Activated naive CD8-positive, alpha-beta T cell treated with anti-CD3 and anti-CD28 coated beads for 36 hours (primary cell): ENCODE measurements at regions not wholly inside any gene's neighbourhood (a gene's known extent, or its start where the extent isn't known, plus 50 kb on each side); places are given as distances from the start of the nearest gene placed in this dataset.
"Not testable (repeated sequence)": the region's sequence is repeated elsewhere in the genome, so short reads cannot be mapped to it uniquely, and the experiment has no call there.

Experiments used
- DNase-seq: peaks from one replicate; pipeline ENCODE4 v3.0.0; 2021
- H3K27ac Mint-ChIP-seq: one replicate; pipeline ENCODE4 v1.8.0; 2022; ENCODE audit warnings: mild to moderate bottlenecking, moderate library complexity, mixed read lengths
- H3K27me3 Mint-ChIP-seq: one replicate; pipeline ENCODE4 v1.8.0; 2022; ENCODE audit warnings: mild to moderate bottlenecking, mixed read lengths
- H3K36me3 Mint-ChIP-seq: one replicate; pipeline ENCODE4 v1.8.0; 2021; ENCODE audit warnings: mild to moderate bottlenecking, mixed read lengths
- H3K4me1 Mint-ChIP-seq: one replicate; pipeline ENCODE4 v1.8.0; 2021; ENCODE audit warnings: mixed read lengths
- H3K4me3 Mint-ChIP-seq: one replicate; pipeline ENCODE4 v1.8.0; 2022; ENCODE audit warnings: mild to moderate bottlenecking, moderate library complexity, mixed read lengths
- H3K9me3 Mint-ChIP-seq: one replicate; pipeline ENCODE4 v1.8.0; 2022; ENCODE audit warnings: mixed read lengths

DNA sequence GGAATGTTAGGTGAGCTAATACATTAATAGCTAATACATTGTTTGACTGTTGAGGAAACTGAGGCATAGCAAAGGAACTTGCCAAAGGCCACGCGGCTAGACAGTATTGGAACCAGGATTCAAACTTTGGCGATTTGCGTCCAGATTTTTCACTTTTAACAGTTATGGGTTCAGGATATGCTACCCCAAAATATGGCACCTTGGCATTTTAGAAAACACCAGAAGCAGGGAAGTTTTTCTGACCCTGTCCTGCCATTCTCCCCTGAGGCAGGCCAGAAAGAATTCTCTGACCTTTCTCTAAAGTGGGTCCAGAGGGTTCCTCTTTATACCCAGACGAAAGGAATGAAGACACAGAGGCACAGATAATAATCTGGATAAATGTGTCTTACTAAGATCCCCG is 166.9 kb downstream of the MYCN start:
- H3K4me3 Mint-ChIP-seq = no peak overlapping the region
- no peaks in the 10 kb centered on the region for H3K36me3 Mint-ChIP-seq
- no peak overlapping the region for H3K27ac Mint-ChIP-seq
- H3K4me1 Mint-ChIP-seq = no peaks in the 10 kb centered on the region
- no peaks in the 10 kb centered on the region for H3K27me3 Mint-ChIP-seq
- DNase-seq = no peak
- no peaks in the 10 kb centered on the region for H3K9me3 Mint-ChIP-seq

DNA sequence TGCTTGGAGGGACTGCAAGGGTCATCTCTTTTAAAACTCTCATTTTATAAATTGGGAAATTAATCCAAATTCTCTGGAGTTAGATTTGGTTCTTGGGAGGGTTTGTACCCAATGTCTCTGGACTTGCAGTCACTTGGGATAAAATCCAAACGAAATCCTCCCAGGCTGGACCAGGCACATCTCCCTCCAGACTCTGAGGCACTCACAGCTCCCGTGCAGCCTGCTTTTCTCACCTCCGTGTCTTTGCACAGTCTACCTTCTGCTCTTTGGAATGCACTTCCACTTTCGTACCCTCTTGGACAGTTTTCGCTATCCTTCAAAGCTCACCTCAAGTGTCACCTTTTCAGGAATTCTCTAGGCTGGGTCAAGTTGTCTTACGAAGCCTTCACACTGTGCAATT is 166.3 kb downstream of the MYCN start:
- no peaks in the 10 kb centered on the region for H3K36me3 Mint-ChIP-seq
- H3K4me3 Mint-ChIP-seq = no peak overlapping the region
- no peaks in the 10 kb centered on the region for H3K9me3 Mint-ChIP-seq
- H3K27ac Mint-ChIP-seq = no peak overlapping the region
- no peak for DNase-seq
- H3K27me3 Mint-ChIP-seq = no peaks in the 10 kb centered on the region
- H3K4me1 Mint-ChIP-seq = no peaks in the 10 kb centered on the region

GRCh38 chr2:16105669-16106281 is 165.4 kb downstream of the MYCN start:
- DNase-seq = no peak
- no peaks in the 10 kb centered on the region for H3K27me3 Mint-ChIP-seq
- H3K9me3 Mint-ChIP-seq = no peaks in the 10 kb centered on the region
- no peaks in the 10 kb centered on the region for H3K4me1 Mint-ChIP-seq
- H3K27ac Mint-ChIP-seq = no peak overlapping the region
- H3K4me3 Mint-ChIP-seq = no peak overlapping the region
- no peaks in the 10 kb centered on the region for H3K36me3 Mint-ChIP-seq

DNA sequence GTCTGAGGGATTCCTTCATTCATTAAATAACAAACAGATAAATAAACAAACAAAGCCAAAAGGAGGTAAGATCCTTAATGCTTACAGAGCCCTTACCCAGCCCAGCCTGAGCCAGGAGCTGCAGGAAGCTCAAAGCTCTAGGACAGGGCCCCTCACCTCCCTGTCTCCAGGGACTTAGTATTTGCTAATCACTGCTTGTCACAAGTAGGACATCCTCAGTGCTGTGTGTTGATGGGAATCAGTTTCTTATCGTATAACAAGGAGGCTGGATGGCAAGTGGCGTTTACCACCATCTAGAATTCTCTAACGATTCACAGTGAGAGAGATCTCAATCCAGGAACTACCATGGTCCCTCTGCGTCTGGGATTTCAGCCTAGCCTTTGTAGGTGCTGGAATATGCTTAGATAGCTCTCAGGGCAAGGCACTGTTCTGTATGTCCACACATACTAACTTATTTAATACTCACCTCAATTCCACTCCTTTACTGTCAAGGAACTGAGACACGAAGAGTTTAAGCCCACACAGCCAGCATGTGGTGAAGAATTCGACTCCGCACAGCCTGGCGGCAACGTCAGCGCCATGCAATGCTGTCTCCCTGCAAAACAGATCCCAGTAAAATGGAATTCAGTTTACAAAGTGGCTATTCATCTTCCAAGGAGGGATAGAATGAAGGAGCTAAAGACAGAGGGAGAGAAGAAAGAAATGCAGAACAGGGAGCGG is 164.8 kb downstream of the MYCN start:
- Mint-ChIP-seq H3K27me3 (no peaks in the 10 kb centered on the region), H3K36me3 (no peaks in the 10 kb centered on the region), H3K4me3 (no peak overlapping the region), H3K27ac (no peak overlapping the region), H3K9me3 (no peaks in the 10 kb centered on the region), H3K4me1 (no peaks in the 10 kb centered on the region)
- no peak for DNase-seq

GRCh38 chr2:16104315-16104948 is 164.1 kb downstream of the MYCN start:
- no peak overlapping the region for H3K4me3 Mint-ChIP-seq
- H3K4me1 Mint-ChIP-seq = no peaks in the 10 kb centered on the region
- no peaks in the 10 kb centered on the region for H3K9me3 Mint-ChIP-seq
- H3K27ac Mint-ChIP-seq = no peak overlapping the region
- no peaks in the 10 kb centered on the region for H3K36me3 Mint-ChIP-seq
- H3K27me3 Mint-ChIP-seq = no peaks in the 10 kb centered on the region
- no peak for DNase-seq

DNA sequence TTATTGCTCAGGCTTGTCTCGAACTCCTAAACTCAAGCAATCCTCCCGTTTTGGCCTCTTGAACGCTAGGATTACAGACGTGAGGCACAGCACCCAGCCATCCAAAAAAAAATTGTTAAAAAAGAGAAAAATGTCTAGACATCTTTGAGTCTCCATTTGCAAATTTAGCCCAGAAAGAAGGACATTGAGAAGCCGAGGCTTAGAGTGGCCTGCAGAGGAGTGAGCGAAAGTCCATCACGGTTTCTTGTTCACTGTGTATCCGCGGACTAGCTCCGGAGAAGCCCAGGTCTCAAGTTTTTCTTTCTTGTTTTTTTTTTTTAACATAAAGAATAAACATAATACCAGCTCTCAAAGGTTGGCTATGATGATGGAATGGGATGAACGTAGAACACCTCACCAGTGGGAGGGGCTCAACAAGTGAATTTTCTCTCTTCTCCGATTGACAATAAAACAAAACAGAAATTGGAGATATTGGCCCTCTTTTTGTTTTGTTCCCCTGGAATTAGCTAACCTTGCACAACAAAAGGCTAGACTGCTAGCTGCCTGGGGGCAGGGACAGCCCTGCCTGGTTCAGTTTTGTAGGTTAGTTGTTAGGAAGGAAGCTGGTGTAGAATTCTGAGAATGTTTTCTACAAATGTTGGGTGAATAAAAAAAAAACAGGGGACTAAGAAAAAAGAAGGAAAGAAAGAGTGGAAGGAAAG is 163.4 kb downstream of the MYCN start:
- Mint-ChIP-seq H3K4me3 (no peak overlapping the region), H3K27ac (no peak overlapping the region), H3K4me1 (no peaks in the 10 kb centered on the region), H3K27me3 (no peaks in the 10 kb centered on the region), H3K36me3 (no peaks in the 10 kb centered on the region), H3K9me3 (no peaks in the 10 kb centered on the region)
- no peak for DNase-seq

DNA sequence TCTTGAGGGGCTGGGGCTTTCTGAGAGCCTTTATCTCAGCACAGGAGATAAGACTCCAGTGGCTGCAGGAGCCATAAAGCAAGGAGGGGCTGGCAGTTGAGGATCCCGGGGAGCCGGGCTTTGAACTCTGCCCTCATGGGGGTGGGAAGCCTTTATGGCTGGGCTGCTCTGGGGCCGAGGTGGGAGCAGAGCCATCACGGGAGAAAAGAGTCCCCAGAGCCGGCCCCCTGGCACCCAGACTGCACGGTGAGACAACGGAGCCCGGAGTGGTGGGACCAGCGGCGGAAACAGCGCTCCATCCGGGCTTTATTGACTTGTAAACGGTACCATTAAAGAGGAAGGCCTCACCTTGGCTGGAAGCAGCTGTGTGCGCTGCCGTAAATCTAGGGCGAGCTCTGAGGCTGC is 162.6 kb downstream of the MYCN start:
- no peaks in the 10 kb centered on the region for H3K27me3 Mint-ChIP-seq

GRCh38 chr2:16102358-16102975 is 162.1 kb downstream of the MYCN start:
- H3K9me3 Mint-ChIP-seq = no peaks in the 10 kb centered on the region
- DNase-seq = no peak
- H3K27me3 Mint-ChIP-seq = no peaks in the 10 kb centered on the region
- no peaks in the 10 kb centered on the region for H3K36me3 Mint-ChIP-seq
- H3K27ac Mint-ChIP-seq = no peak overlapping the region
- no peak overlapping the region for H3K4me3 Mint-ChIP-seq
- no peaks in the 10 kb centered on the region for H3K4me1 Mint-ChIP-seq

More for the DNA sequence above, 162.6 kb downstream of the MYCN start:
- H3K36me3 Mint-ChIP-seq = no peaks in the 10 kb centered on the region
- no peak for DNase-seq
- no peaks in the 10 kb centered on the region for H3K4me1 Mint-ChIP-seq
- H3K9me3 Mint-ChIP-seq = no peaks in the 10 kb centered on the region
- H3K27ac Mint-ChIP-seq = no peak overlapping the region
- no peak overlapping the region for H3K4me3 Mint-ChIP-seq

GRCh38 chr2:16101196-16101595 is 160.8 kb downstream of the MYCN start:
- Mint-ChIP-seq H3K4me1 (no peaks in the 10 kb centered on the region), H3K36me3 (no peaks in the 10 kb centered on the region), H3K4me3 (no peak overlapping the region), H3K27ac (no peak overlapping the region), H3K27me3 (no peaks in the 10 kb centered on the region), H3K9me3 (no peaks in the 10 kb centered on the region)
- DNase-seq = no peak

DNA sequence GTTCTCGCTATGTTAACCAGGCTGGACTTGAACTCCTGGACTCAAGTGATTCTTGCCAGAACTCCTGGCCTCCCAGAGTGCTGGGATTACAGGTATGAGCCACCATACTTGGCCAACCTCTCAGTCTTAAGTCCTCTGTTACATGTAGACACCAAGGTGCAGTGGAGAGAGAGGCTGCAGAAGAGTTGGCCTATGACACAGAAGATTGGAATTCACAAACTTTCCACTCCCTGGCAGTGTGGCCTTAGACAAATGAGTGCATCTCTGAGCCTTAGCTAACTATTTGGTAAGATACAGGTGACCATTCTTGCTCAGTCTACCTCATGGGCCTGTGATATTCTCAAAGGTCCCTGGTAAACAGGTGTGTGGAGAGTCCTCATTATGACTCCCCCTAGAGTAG is 159.7 kb downstream of the MYCN start:
- Mint-ChIP-seq H3K27ac (no peak overlapping the region), H3K4me1 (no peaks in the 10 kb centered on the region), H3K4me3 (no peak overlapping the region), H3K27me3 (no peaks in the 10 kb centered on the region), H3K9me3 (no peaks in the 10 kb centered on the region), H3K36me3 (no peaks in the 10 kb centered on the region)
- DNase-seq = no peak

DNA sequence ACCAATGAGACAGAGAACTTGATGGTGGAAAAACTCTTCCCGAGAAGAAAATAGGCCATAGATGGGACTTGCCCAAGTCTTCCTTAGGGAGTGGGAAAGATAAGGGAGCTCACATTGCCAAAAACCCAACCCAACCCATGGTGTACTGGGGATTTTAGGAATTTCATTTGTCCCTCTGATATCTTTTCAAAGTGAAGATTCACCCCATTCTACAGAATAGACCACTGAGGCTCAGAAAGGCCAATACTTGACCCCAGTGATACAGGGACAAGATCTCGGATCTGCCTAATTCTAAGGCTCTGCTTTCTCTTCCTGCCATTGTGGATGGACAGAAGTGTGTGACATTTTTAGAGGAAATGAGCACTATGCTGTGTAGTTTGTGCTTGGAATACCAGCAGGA is 159.0 kb downstream of the MYCN start:
- DNase-seq = no peak
- H3K9me3 Mint-ChIP-seq = no peaks in the 10 kb centered on the region
- H3K27ac Mint-ChIP-seq = no peak overlapping the region
- H3K4me3 Mint-ChIP-seq = no peak overlapping the region
- H3K27me3 Mint-ChIP-seq = no peaks in the 10 kb centered on the region
- no peaks in the 10 kb centered on the region for H3K36me3 Mint-ChIP-seq
- H3K4me1 Mint-ChIP-seq = no peaks in the 10 kb centered on the region

DNA sequence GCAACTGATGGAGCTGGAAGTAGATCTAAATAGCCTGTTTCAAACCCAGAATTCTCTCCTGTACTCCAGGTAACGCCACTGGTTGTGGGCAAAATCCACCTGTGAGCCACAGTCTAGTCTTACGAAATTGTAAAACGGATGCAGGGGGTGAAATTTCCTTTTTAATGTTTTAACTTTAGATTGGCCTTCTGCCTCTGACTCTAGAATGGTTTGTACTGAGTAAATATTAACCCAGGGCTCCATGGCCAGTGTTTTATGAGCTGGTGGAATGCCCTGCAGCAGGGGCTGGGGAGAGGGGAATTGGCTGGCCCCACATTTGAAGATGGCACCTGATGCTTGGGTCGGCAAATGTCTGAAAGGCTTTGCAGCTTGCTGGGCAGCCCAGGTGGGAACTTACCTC is 156.6 kb downstream of the MYCN start:
- Mint-ChIP-seq H3K4me3 (no peak overlapping the region), H3K27me3 (peaks cover 6% of the 10 kb centered on the region), H3K36me3 (no peaks in the 10 kb centered on the region), H3K9me3 (no peaks in the 10 kb centered on the region), H3K27ac (no peak overlapping the region), H3K4me1 (no peaks in the 10 kb centered on the region)
- DNase-seq = no peak

GRCh38 chr2:16095483-16095882 is 155.1 kb downstream of the MYCN start:
- H3K27me3 Mint-ChIP-seq, H3K4me1 Mint-ChIP-seq, H3K27ac Mint-ChIP-seq, H3K36me3 Mint-ChIP-seq, H3K9me3 Mint-ChIP-seq, DNase-seq, H3K4me3 Mint-ChIP-seq: not testable (repeated sequence)

DNA sequence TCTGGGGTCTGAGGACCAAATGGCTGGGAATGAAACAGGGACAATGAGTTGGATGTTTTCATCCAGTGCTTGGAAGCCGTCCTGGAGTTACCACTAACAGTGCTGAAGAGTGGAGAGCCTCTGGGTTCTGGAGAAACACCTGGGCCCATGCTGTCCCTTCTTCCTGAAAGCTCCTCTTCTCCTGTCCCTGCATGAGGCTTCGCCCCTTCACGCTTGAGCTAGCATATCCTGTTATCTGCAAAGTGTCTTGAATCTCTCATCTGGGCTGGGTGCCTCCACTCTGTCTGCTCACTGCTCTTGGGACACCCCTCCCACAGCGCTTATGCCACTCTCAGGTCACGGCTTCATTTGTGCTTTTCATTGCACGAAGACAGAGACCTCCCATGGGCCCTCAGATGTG is 154.5 kb downstream of the MYCN start:
- no peaks in the 10 kb centered on the region for H3K9me3 Mint-ChIP-seq
- peaks cover 6% of the 10 kb centered on the region for H3K27me3 Mint-ChIP-seq
- no peak overlapping the region for H3K27ac Mint-ChIP-seq
- no peak for DNase-seq
- no peak overlapping the region for H3K4me3 Mint-ChIP-seq
- H3K4me1 Mint-ChIP-seq = no peaks in the 10 kb centered on the region
- H3K36me3 Mint-ChIP-seq = no peaks in the 10 kb centered on the region
